Uterus (tissue), 2 donors: ENCODE measurements at regions not wholly inside any gene's neighbourhood (a gene's known extent, or its start where the extent isn't known, plus 50 kb on each side); places are given as distances from the start of the nearest gene placed in this dataset.

ENCODE experiments used
- CTCF ChIP-seq, 4 experiments: fragments of 200-600 bp in 2 of 4; fragments of 450-650 bp in 2 of 4; sonication (generic) in 2 of 4; IDR thresholded peaks; one replicate each; pipeline ENCODE4 v1.5.1; 2016 to 2019; ENCODE audit warnings: antibody characterized with exemption in 4 of 4, mild to moderate bottlenecking in 2 of 4, moderate library complexity in 1 of 4
- POLR2A ChIP-seq, 2 donors: fragments of 450-650 bp; IDR thresholded peaks; one replicate each; pipeline ENCODE4 v1.6.1; 2016; ENCODE audit warnings: antibody characterized with exemption in 2 of 2, mild to moderate bottlenecking in 1 of 2, moderate library complexity in 1 of 2

GRCh38 chr9:31582071-31582470, 802.4 kb upstream of the ACO1 start:
- TF ChIP-seq CTCF (IDR thresholded peaks at IDR 0.05) = no peak
- TF ChIP-seq POLR2A (IDR thresholded peaks at IDR 0.05) = no peak
